GM20431 (cell line): ENCODE measurements at regions not wholly inside any gene's neighbourhood (a gene's known extent, or its start where the extent isn't known, plus 50 kb on each side); places are given as distances from the start of the nearest gene placed in this dataset.

Experiments used
- in situ Hi-C: fragments of 300-500 bp; cut with MseI, MboI; formaldehyde crosslinking; loops from one replicate; pipeline ENCODE4 v1.15.0; 2020; ENCODE audit warnings: low sequenced_read_pairs; ENCODE audit not compliant: unreplicated experiment

DNA sequence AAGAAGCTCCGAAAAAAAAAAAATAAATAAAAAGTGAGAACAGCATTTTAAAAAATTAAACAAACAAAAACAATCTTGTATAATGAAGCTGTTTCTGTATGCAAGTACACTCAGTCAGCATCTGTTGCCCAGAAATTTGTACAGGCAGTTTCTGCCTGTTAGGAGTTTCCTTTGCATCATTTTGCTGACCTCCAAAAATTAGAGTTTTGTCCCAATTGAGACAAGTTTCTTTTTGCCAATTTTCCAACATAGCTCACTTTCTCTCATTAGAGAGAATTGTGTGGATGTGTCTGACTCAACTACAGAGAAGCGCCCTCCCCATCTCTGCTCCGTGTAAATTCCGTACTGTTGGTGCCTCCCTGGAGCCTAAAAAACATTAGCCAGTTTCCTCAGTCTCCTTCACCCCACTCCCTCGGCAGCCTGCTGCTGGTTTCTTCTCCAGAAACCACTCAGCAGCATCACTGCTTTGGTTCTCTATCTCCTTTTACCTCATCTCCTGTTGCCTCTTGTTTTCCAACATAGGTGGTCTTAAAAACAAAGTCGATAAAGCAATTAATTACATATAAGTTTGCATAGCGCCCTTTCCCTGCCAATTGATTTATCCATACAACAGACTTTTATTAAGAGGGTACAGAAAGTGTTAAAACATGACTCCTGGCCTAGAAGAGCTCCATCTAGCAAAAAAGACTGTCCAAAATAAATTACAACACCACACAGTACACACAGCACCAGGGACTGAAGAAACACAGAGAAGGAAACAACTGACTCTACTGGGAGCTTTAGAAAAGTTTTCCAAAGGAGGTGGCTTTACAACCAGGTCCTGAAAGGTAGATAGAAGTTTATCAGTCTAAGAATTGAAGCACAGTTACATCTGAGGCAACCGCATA is 286.7 kb downstream of the SHOX2 start:
- in situ Hi-C loops: no loop called here

DNA sequence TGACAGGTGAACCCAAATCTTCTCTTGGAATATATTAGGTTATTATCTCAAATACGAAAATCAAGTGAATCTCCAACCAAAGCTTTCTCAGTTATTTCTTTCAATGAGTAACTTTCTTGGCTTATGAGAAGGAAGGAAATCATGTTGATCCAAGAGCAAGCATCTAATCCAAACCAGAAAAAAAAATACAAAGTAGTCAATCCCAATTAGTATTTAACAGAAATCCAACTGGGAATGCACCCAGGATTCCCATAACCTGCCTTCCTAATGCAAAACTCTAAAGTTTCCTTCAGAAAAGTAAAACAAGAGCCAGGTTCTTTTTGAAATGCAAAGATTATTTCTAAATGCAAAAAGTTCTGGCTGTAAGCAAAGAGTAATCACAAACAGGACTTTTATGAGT is 289.3 kb downstream of the SHOX2 start:
- in situ Hi-C loops: no loop called here

DNA sequence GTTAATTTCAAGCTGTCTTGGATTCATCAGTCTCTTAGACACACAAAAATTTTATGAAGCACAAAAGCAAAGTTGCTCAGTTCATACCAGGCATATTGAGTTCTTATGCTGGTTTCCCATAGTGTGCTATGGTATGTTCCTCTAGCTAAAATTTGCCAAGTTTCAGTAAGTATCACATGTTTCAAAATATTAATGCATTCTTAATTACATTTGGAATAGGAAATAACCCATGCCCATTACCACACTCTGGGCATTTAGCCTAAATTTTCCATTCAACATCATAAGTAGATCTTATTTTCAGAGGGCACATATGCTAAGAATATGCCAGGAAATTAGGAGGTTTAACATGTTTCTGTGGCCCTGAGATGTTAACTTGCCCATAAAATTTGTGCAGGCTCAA is 289.9 kb downstream of the SHOX2 start:
- in situ Hi-C loops: no loop called here

DNA sequence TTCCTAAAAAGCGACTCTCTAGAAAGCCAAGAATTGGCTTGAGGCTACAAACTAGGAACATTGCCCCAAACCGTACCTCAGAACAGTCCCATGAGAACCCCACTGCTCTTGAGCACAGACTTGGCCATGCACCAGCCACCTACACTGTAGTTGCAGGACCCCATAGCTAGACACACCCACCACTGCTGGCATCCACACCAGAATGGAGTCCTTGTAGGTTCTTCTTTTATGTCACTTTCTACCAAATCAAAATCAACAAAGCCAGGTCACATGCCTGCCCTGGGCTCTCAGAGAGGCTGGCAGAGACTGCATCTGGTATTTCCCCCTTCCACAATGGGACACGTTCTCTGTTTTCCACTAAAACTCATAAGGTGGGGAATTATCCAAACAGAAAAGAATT is 290.5 kb downstream of the SHOX2 start:
- in situ Hi-C loops: no loop called here

DNA sequence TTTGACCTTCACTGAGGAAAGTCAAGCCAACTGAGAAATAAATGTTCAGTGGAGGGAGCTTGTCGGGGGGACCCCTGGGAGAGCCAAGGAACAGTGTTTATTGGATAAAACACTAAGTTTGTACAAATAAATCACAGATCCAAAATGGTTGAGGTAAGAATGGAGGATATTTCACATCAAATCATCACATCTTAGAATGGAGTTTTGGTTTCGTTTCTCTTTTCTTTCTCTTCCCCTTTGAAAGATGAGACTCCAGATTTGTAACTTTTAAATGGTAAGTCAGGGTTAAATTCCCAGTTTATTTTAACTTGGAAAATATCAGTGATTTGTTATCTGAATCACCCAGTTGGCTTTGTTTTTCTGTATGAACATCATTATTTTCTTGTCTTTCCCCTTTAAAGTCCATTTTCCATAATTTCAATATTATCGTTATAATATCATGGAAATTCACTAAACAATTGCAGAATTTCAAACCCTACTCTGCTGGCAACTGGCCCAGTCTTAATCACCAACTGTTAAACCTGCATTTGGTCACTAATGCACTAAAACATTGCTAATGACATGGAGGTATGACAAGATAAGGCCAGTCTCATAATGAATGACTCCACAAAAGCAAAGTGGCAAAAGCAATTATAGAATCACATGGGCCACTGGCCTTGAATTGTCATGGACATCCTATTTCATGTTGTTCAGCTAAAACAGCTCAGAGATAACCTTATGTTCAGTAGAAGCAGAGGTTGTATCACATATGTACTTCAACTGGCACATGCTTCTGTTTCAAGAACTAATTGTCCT is 295.1 kb downstream of the SHOX2 start:
- in situ Hi-C loops: no loop called here

DNA sequence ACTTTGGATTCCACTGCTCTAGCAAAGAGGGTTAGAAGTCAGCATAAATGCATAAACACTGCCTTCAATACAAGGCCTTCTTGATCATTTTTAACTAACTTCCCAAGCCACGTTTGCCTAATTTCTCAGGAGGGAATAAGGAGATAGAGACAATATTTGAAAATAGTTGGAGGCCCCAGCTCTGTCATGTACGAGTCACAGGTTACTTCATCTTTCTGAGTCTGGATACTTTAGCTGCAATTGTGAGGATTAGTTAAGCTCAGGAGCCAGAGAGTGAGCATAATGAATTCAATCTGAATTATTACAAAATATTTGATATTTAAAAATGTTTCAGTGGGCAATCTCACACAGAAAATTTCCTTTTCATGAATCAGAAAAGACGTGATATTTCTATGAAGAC is 298.9 kb downstream of the SHOX2 start:
- in situ Hi-C loops: no loop called here

DNA sequence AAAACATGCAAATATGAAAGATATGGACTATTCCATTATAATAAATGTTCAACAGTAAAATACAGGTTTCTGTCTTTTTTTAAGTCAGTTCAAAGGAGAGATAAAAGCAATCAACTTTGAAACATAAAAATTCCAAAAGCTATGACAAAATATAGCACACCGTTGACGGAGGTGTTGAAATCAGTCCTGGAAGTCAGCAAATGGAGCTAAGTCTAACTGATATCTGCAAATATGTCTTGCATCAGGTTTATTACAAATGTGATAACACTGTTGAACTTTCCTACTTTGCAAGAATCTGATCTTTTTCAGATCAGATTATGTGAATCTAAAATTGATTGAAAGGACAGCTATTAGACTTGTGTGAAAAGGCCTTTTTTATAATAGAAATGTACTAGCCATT is 300.7 kb downstream of the SHOX2 start:
- in situ Hi-C loops: no loop called here

DNA sequence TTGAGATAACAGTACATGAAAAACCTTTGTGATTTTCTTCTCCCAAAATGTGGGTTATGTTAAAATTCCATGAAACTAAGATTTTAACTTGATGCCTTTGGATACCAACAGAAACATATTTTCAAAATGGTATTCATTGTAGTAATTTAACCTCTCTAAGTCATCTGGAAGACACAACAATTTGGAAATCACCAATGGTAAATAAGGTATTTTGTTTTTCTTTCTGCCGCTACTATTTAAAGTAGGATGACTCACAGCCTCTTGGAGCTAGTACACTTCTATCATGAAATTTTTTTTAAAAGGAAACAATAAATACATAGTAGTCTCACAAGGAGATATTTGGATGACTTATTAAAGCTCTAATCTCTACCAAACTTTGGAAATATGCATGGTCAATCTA is 291.6 kb upstream of the VEPH1 start:
- in situ Hi-C loops: no loop called here

DNA sequence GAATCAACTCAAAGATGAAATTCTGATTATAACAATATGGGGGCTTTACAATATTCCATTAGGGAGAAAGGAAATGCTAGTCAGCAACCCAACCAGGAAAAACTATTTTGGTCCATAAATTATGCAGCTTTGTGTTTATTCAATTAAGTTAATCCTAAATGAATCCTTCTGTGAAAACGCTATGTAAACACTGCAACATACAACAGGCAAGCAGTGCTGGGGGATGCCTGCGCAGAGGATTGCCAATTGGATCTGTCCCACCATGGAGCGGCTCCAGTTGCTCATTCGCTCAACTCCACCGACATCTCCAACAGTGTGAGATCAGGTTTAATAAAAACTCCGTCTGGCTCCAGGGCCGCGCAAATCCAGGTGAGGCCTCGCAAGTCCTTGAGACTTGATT is 290.5 kb upstream of the VEPH1 start:
- in situ Hi-C loops: no loop called here

DNA sequence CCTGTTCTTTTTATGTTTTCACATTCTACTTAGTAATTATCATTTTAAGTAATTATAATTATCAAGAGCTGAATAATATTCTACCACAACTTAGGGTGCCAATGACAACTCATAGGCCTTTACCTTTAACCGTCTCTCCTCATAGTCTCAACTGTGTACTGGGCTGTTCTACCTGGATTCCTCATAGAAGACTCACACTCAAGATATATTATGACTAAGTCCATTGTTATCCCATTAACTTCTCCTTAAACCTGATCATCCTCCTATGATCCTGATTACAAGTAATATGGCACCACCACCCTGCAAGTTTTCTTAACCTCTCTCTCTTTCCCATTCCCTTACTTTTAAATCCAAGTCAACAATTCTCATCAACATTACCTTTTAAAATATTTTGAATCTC is 285.9 kb upstream of the VEPH1 start:
- in situ Hi-C loops: no loop called here

DNA sequence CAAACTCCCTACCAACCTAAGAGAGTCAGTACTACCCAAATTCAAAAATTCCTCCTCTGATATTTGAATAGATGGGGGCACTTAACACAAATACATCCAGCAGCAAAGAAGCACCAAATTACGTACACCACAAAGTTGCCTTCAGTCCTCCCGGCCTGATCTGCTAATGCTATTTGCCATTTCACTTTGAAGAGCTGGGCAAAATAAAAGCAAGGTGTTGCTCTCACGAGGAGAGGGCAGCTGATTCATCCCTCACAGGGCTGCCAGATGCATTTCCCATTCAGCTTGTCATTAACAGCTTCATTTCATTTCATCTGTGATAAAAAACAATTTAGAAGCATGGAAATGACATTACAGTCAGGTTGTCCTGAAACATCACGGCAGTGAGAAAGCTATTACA is 283.4 kb upstream of the VEPH1 start:
- in situ Hi-C loops: no loop called here

DNA sequence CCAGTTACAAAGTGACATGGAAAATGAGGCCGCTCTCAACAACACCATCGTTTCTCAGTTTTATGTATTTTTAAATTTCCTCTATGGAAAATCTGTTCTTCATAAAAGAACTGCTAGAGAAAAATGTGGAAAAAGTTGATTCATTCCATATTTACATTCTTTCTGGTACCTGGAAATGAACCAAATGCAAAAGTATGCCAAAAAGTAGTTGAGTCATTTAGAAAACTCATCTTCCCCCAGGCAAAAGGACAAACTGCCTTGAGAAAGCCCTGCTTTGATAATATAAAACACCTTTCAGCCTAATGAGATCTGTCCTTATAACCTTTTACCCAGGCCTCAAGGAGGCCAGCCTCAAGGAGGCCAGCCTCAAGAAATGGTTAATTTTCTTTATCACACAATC is 283.0 kb upstream of the VEPH1 start:
- in situ Hi-C loops: no loop called here

DNA sequence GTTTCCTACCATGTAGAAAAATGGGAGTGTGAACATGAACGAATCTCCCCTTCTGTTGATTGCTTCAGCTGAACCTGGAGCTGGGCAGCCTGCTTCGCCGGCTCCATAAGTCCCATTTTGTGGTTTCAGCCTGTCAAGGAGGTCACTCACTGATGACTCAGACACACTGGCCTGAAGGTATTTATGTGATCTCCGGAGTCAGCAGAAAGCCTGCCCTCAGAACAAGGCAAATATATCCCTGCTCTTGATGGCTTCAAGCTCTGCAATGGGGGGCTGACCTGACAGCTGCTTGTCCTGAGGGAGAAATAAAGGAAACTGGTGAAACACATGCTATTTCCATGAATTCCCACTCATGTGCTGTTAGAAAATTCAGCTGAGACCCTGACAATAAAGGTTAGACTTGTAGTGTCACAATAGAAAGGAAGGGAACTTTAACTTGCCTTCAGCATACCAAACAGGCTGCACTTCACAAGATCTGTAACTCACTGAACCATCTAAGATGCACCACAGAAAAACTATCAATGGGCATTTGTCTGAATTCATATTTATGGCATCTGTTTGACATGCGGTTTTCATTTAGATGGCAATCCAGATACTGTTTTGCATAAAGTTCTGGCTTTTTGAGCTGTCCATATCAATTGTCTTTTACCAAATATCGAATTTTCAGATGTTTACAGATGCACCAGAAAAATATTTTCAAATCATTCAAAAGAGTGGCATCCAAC is 282.0 kb upstream of the VEPH1 start:
- in situ Hi-C loops: no loop called here

DNA sequence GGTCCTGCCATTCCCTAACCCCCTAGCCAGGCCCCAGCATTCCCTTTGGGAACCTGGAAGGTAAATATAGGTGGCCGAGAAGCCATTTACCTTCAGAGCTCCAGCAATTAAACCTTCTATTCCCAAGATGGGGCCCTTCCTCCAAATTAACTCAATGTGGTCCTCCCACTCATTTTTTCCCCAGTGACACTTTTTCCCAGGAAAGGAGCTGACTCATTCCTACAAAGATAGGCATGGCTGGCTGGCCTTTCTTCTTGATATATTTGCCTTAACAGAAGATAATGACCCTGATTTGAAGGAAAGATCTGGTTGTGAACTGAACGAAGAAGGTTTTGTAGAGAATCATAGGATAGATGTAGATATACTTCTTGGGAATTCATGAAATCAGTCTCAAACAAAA is 279.0 kb upstream of the VEPH1 start:
- in situ Hi-C loops: no loop called here

DNA sequence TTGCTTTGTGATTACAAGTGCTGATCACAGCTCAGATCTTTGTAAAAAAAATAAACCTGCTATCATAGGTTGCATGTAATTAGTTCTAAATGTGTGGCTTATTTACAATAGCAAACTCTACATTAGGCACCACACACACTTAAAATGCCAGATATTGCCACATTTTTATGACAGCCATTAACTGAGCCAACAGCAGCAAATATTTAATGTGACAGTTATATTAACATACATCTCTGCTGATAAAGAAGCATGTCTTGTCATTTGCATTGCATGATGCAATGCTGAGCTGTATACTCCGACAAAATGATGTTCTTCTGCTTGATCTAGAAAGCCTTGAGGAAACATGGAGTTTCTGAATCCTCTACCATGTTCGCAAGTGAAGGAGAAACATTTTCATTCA is 273.6 kb upstream of the VEPH1 start:
- in situ Hi-C loops: no loop called here

DNA sequence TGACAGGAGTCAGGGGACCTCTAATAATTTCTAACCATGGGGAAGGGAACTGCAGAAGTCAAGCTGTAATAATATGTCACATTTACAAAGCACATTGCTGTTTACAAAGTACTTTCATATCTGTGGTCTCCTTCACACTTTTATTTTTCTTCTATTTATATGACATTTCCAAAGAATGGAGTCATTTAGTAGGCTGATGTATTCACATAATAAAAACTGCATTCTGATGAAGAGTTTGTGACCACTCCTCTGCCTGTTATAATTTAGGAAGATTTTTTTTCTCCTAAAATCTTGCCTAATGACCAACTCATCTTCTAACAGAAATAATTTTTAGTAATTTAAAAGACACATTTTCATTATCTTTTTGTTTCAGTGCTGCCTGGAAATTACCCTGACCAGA is 272.2 kb upstream of the VEPH1 start:
- in situ Hi-C loops: no loop called here

DNA sequence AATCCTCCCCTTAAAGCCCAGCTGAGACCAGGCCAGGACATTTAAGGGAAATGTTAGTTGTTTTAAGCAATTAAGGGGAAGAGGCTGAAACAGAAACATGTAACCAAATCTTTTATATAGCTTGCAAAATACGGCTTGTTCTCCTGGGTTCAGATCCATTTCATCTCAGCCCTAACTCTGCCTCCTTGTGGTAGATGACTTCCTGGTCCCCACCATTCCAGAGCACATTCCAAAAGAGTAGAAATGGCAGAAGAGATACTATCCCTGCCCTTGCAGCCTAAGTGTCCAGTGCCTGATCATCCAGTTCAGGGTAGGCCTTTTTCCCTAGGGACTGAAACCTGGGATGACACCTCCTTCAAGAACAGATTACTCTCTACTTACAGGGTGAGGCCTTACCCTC is 266.2 kb upstream of the VEPH1 start:
- in situ Hi-C loops: no loop called here

DNA sequence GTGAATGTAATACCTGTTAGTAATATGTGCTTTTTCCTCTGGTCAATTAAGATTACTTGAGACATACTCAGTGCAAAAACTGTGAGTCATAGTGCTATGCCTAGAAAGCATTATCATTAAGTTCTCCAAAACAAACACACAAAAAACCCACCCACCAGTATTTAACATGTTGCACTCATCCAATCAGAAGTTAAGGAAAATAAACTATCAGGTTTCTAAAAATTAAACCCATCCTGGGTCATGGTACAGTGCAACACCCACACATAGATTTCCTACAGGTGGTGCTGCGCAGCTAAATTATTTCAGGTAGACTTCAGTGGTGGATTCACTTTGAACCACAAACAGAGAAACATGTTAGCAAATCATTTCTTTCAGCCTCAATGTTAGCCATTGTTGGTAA is 264.4 kb upstream of the VEPH1 start:
- in situ Hi-C loops: no loop called here

DNA sequence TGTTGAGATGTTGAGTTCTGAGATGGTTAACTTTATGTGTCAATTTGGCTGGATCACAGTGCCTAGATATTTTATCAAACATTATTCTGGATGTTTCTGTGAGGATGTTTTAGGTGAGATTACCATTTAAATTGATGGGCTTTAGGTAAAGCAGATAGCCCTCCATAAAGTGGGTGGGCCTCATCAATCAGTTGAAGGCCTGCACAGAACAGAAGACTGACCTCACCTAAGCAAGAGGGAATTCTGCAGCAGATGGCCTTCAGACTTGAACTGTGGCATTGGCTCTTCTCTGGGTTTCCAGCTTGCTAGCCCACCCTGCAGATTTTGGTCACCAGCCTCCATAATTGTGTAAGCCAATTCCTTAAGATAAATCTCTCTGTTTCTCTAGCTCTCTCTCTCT is 260.4 kb upstream of the VEPH1 start:
- in situ Hi-C loops: no loop called here

DNA sequence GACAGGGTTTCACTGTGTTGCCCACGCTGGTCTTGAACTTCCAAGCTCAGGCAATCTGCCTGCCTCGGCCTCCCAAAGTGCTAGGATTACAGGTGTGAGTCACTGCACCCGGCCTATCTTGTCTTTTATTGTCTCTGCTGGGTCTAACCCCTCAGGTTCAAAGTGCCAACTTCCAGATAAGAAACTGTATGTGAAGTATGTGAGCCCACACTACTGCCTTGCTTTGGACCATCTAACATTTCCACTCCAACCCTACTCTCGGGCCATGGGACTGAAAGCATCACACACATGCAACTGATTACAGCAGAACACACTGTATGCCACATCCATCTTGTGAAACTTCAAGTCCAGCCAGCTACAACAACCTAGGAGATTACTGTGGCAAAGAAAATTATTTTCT is 256.1 kb upstream of the VEPH1 start:
- in situ Hi-C loops: no loop called here

DNA sequence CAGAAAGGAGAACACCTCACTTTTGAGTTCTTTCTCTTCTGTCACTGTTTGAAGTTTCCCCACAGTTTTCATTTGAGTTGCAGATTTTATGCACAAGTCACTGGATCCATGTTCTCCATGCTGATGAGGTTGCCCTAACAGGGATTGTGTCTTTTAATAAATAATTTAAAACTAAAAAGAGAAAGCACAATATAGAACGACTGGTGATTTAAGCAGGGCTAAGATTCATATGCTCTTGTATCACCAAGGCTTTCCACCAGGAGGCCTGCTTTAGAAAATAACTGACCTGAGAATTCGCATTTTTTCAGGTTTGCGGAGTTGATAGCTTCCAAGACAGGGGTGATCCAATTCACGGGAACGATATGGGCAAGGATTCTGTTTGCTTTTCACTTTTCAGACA is 252.0 kb upstream of the VEPH1 start:
- in situ Hi-C loops: no loop called here
